Neutrophil (primary cell): ENCODE measurements at regions not wholly inside any gene's neighbourhood (a gene's known extent, or its start where the extent isn't known, plus 50 kb on each side); places are given as distances from the start of the nearest gene placed in this dataset.
"Not testable (repeated sequence)": the region's sequence is repeated elsewhere in the genome, so short reads cannot be mapped to it uniquely, and the experiment has no call there.

ENCODE experiments used
- H3K27ac ChIP-seq: fragments of 200-600 bp; sonication (generic); 2 replicates; pipeline ENCODE4 v1.5.1; 2016; ENCODE audit warnings: mild to moderate bottlenecking, moderate library complexity
- H3K27me3 ChIP-seq: fragments of 200-600 bp; sonication (generic); 2 replicates; pipeline ENCODE4 v1.6.0; 2016; ENCODE audit warnings: mild to moderate bottlenecking
- H3K36me3 ChIP-seq: fragments of 200-600 bp; sonication (generic); 2 replicates; pipeline ENCODE4 v1.5.1; 2017
- H3K4me1 ChIP-seq, 2 experiments: fragments of 200-600 bp in 1 of 2; sonication (generic) in 1 of 2; 1 replicate in 1 of 2; 2 replicates in 1 of 2; pipeline versions ENCODE4 v1.5.1 to v1.6.1; 2013 to 2016; ENCODE audit warnings: low read depth in 1 of 2, low read length in 1 of 2, mild to moderate bottlenecking in 1 of 2, moderate library complexity in 1 of 2; ENCODE audit not compliant: control insufficient read depth in 1 of 2, insufficient read depth in 1 of 2
- H3K4me3 ChIP-seq, 2 experiments: fragments of 200-600 bp in 1 of 2; sonication (generic) in 1 of 2; 1 replicate in 1 of 2; 2 replicates in 1 of 2; pipeline ENCODE4 v1.5.1; 2013 to 2016; ENCODE audit warnings: low read depth in 1 of 2, low read length in 1 of 2, mild to moderate bottlenecking in 1 of 2, moderate library complexity in 1 of 2
- H3K9me3 ChIP-seq: fragments of 200-600 bp; sonication (generic); 2 replicates; pipeline ENCODE4 v1.5.1; 2016
- TF ChIP-seq, protein P1 (sequence below): fragments of 200-600 bp; sonication (generic); IDR thresholded peaks from 2 replicates; pipeline ENCODE4 v1.5.1; 2016; ENCODE audit warnings: antibody characterized with exemption

DNA sequence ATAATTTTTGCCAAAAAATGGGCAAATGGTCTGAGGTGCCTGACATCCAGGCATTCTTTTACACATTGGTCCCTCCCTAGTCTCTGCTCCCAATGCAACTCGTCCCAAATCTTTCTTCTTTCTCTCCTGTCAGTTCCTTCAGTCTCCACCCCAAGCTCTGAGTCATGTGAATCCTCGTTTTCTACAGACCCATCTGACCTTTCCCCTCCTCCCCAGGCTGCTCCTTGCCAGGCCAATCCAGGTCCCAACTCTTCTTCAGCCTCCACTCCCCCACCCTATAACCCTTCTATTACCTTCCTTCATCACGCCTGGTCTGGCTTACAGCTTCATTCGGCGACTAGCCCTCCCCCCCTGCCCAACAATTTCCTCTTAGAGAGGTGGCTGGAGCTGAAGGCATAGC, 55.3 kb downstream of the BBS10 start:
- not testable (repeated sequence) for H3K27ac ChIP-seq

DNA sequence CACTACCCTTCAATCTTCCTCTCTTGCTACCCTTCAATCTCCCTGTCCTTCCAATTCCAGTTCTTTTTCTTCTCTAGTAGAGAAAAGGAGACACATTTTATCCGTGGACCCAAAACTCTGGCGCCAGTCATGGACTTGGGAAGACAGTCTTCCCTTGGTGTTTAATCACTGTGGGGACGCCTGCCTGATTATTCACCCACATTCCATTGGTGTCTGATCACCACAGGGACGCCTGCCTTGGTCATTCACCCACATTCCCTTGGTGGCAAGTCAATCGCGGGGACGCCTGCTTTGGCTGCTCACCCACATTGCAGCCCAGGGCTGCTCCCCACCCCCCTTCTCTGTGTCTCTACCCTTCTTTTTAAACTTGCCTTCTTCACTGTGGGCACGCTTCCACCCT, 55.9 kb downstream of the BBS10 start:
- not testable (repeated sequence) for H3K27me3 ChIP-seq, H3K27ac ChIP-seq, H3K4me3 ChIP-seq, H3K9me3 ChIP-seq, H3K36me3 ChIP-seq, H3K4me1 ChIP-seq

More for the DNA sequence above, 55.3 kb downstream of the BBS10 start:
- not testable (repeated sequence) for H3K36me3 ChIP-seq, H3K4me3 ChIP-seq, H3K9me3 ChIP-seq, H3K4me1 ChIP-seq, H3K27me3 ChIP-seq

DNA sequence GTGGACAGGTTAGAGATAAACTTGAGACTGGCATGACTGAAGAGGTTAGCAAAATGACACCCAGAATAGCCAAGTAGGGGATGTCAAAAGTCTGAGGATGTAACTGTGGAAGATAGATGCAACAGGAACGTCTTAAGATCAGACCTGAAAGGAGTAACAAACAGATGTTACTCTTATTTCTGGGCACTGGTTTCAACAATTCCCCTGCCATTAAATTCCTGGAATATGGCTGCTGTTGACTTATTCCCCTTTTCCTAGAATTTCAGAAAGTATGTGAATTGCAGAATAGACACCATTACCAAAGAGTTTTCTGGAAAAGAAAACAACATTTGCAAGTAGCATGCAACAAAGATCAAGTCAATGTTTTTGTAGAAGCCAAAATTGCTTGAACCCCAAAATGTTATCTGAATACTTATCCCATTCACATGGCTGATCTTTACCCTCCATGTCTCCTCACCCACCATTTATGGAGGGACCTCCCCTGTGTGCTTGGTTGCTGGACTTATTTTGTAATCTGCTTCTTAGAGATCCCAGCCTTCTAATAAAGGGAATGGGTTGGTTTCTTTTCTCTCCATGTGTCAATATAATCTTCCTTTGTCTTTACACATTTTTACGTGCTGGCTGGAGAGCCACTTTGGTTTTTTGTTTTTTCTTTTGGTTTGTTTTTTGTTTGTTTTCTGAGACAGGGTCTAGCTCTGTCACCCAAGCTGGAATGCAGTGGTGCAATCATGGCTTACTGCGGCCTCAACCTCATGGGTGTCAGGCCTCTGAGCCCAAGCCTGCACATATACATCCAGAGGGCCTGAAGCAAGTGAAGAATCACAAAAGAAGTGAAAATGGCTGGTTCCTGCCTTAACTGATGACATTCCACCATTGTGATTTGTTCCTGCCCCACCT, 57.0 kb downstream of the BBS10 start:
- TF ChIP-seq, protein P1, sequence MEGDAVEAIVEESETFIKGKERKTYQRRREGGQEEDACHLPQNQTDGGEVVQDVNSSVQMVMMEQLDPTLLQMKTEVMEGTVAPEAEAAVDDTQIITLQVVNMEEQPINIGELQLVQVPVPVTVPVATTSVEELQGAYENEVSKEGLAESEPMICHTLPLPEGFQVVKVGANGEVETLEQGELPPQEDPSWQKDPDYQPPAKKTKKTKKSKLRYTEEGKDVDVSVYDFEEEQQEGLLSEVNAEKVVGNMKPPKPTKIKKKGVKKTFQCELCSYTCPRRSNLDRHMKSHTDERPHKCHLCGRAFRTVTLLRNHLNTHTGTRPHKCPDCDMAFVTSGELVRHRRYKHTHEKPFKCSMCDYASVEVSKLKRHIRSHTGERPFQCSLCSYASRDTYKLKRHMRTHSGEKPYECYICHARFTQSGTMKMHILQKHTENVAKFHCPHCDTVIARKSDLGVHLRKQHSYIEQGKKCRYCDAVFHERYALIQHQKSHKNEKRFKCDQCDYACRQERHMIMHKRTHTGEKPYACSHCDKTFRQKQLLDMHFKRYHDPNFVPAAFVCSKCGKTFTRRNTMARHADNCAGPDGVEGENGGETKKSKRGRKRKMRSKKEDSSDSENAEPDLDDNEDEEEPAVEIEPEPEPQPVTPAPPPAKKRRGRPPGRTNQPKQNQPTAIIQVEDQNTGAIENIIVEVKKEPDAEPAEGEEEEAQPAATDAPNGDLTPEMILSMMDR, result no peak
- H3K4me1 ChIP-seq, result no peaks in the 10 kb centered on the region
- no peaks in the 10 kb centered on the region for H3K36me3 ChIP-seq
- H3K27ac ChIP-seq, result no peak overlapping the region
- H3K9me3 ChIP-seq, result no peaks in the 10 kb centered on the region
- no peaks in the 10 kb centered on the region for H3K27me3 ChIP-seq
- H3K4me3 ChIP-seq, result no peak overlapping the region

DNA sequence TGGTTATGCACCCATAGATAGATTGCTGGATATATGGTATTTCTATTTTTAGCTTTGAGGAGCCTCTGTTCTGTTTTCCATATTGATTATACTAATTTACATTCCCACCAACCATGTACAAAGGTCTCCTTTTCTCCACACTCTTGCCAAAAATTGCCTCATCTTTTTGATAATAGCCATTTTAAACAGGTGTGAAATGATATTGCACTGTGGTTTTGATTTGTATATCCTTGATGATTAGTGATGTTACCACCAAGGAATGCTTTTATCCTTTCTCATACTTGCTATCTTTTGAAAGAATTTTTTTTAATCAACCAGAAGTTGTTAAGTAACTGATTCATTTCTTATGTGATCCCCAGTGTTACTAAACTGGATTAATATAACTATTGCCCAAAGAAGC, 60.0 kb downstream of the BBS10 start:
- Histone ChIP-seq H3K4me1 (no peaks in the 10 kb centered on the region), H3K36me3 (no peaks in the 10 kb centered on the region), H3K27ac (no peak overlapping the region), H3K9me3 (no peaks in the 10 kb centered on the region), H3K4me3 (no peak overlapping the region), H3K27me3 (no peaks in the 10 kb centered on the region)
- TF ChIP-seq, protein P1, result no peak

DNA sequence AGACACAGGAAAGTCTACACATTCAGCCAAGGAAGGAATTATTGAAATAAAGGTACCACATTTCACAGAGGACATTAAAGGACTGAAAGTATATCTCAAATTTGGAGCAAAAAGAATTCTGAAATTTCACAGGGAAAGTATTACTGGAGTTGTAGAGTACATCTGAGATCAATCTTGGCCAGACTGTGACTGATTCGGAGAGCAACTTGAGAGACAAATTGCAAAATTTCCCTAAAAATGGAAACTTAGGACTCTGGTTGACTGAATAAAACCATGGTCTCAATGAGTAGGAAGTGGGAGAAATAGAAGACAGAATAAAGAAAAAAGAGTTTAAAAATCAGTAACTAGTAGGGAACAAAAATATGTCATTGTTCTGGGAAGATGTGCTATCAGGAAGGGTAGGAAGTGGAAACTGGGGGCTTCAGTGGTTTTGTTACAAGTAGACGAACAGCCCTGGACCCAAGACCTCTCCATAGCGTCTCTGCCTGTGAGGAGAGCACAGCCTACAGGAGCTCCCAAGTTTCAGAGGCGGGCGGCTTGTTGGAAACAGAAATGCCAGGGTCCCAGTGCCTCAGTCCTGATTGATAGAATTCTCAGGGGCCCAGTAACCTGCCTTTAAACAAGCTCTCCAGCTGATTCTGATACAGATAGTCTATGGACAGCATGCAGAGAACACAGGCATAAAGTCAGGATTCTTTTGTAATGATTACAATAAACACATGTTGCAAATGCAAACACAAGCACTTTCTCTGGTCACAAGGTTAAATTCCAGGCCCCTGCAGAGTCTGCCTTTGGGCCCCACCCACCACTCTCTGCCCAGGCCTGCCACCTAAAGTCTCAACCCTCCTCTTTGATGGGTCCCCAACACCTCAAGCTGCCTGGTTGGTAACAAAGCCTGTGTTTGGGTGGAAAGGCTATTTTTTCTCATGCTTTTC, 63.1 kb downstream of the BBS10 start:
- H3K4me3 ChIP-seq, result no peak overlapping the region

DNA sequence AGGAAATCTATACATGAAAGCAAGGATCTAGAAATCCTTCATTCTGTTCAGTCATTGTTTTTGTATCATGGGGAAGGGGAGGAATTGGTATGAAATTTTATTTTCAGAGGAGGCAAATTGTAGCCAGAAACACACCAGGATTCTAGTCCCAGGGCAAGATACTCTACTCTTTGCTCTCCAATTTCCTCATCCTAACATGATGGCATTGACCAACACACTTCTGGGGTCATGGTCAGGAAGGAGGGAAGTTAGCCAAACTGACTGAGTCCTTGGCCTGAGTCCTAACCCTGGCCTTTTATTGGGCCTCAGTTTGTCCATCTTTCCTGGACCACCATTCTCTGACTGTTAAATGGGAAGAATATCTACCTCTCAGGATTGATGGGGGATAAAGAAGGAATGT, 65.5 kb downstream of the BBS10 start:
- H3K9me3 ChIP-seq, result no peaks in the 10 kb centered on the region
- no peaks in the 10 kb centered on the region for H3K36me3 ChIP-seq
- TF ChIP-seq, protein P1, result no peak
- no peak overlapping the region for H3K27ac ChIP-seq
- H3K27me3 ChIP-seq, result peaks cover 36% of the 10 kb centered on the region
- H3K4me3 ChIP-seq, result no peak overlapping the region
- H3K4me1 ChIP-seq, result no peaks in the 10 kb centered on the region

More for the DNA sequence above, 63.1 kb downstream of the BBS10 start:
- Histone ChIP-seq H3K27ac (no peak overlapping the region), H3K36me3 (no peaks in the 10 kb centered on the region), H3K4me1 (no peaks in the 10 kb centered on the region), H3K9me3 (no peaks in the 10 kb centered on the region), H3K27me3 (peaks cover 22% of the 10 kb centered on the region)
- TF ChIP-seq, protein P1, result no peak
